H7 (cell line): ENCODE measurements at regions not wholly inside any gene's neighbourhood (a gene's known extent, or its start where the extent isn't known, plus 50 kb on each side); places are given as distances from the start of the nearest gene placed in this dataset.

ENCODE experiments used
- DNase-seq: peaks from one replicate; pipeline ENCODE4 v3.0.0; 2012
- H3K27me3 ChIP-seq: 2 replicates; pipeline ENCODE4 v1.6.0; 2011; ENCODE audit warnings: mild to moderate bottlenecking, low read length; ENCODE audit not compliant: control insufficient read depth, insufficient read depth
- H3K36me3 ChIP-seq: replicated peaks from 2 replicates; pipeline ENCODE4 v1.5.1; 2011; ENCODE audit warnings: low read length; ENCODE audit not compliant: control insufficient read depth, insufficient read depth
- H3K4me3 ChIP-seq: 2 replicates; pipeline ENCODE4 v1.5.1; 2011; ENCODE audit warnings: low read depth, mild to moderate bottlenecking, control low read depth, low read length, moderate library complexity; ENCODE audit not compliant: insufficient read depth

DNA sequence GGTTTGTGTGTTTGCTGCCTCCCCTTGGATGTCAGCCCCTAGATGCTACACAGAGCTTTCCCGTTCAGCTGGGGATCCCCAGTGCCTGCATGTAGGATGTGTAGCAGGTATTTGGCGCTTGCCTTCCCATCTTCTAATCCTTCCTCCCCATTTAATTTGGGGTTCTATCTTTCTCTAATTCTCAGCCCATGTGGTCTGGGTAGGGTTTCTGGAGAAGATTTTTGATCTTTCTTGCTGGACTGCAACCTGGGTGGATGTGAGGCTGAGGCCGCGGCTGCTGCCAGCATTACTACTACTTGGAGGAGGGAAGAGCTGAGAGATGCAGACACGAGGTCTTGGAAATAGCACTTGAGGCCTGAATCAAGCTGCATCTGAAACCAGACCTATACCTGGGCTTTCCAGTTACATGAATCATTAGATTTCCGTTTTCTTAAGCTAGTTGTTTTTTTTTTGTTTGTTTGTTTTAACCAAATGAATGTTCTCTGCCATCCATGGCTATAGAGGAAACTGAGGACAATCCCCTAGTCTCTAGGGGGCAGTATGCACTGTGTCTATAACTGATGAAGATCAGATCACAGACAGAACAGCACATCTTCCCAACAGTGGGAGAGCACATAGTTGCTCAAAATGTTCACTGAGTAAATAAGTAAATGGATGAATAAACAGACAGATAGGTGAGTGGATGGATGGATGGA, 178.6 kb downstream of the FGF18 start:
- H3K4me3 ChIP-seq, result no peak overlapping the region
- H3K36me3 ChIP-seq, result no peaks in the 10 kb centered on the region
- no peaks in the 10 kb centered on the region for H3K27me3 ChIP-seq
- DNase-seq, result peak; percentile 57

DNA sequence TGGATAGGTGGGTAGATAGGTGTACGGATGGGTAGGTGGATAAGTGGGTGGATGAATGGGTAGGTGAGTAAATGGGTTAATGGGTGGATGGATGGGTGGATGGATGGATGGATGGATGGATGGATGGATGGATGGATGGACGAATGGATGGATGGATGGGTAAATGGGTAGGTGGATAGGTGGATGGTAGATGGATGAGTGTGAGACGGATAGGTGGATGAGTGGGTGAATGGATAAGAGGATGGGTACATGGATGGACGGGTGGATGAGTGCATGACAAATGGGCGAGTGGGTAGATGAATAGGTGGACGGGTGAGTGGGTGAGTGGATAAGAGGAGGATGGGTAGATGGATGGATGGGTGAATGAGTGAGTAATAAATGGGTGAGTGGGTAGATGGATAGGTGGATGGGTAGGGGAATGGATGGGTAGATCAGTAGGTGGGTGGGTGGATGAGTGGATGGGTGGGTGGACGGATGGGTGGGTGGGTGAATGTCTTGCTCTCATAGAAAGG, 179.2 kb downstream of the FGF18 start:
- DNase-seq, result no peak
- H3K4me3 ChIP-seq, result no peak overlapping the region

DNA sequence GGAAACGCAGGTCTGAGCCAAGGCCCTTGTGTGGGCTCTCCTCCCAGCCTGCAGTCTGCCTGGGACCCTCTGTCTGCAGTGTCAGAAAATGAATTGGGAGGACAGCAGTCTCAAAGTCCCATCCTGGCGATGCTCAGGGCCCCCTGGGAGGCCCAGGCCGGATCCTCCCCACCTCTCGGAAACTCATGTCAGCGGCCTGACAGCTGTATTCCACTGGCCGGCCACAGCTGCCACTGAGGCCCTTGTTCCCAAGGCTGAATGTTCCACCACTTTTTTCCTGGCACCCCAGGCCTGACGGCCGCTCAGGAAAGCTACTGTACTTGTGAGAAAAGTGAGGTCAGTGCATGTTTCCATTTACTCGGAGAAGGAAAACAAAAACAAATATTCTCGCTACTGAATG, 180.0 kb downstream of the FGF18 start:
- H3K4me3 ChIP-seq, result no peak overlapping the region
- H3K36me3 ChIP-seq, result no peaks in the 10 kb centered on the region
- no peak for DNase-seq
- no peaks in the 10 kb centered on the region for H3K27me3 ChIP-seq

More for the DNA sequence above, 179.2 kb downstream of the FGF18 start:
- Histone ChIP-seq H3K27me3 (no peaks in the 10 kb centered on the region), H3K36me3 (no peaks in the 10 kb centered on the region)

DNA sequence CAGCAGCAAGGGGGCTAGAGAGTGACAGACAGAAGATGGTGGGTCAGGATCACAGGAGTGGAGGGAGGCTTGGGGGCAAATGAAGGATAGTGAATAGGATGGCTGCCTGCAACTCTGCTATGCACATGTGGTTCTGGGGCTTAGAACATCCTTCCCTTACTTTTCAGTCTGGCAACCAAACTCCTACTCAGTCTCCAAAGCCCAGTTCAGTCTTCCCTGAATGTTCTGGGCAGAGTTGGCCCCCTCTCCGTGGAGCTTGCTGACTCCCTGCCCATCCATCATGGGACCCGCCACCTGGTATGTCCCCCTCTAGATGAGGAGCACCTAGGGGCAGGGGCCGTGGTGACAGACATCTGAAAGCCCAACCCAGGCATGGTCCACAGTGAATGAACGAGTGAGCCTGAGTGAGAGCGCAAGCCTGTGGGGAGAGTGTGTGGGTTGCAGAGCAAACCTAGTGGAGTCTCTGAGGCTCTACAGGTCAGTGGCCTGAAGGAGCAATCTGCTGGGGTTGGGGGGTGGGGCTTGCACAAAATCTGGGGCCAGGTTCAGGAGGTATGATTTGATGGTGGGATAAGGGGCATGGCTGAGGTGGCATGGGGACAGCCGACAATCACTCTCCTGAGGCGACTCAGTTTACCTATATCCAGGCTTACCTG, 180.6 kb downstream of the FGF18 start:
- Histone ChIP-seq H3K27me3 (no peaks in the 10 kb centered on the region), H3K36me3 (no peaks in the 10 kb centered on the region), H3K4me3 (no peak overlapping the region)
- peak; percentile 56 for DNase-seq

DNA sequence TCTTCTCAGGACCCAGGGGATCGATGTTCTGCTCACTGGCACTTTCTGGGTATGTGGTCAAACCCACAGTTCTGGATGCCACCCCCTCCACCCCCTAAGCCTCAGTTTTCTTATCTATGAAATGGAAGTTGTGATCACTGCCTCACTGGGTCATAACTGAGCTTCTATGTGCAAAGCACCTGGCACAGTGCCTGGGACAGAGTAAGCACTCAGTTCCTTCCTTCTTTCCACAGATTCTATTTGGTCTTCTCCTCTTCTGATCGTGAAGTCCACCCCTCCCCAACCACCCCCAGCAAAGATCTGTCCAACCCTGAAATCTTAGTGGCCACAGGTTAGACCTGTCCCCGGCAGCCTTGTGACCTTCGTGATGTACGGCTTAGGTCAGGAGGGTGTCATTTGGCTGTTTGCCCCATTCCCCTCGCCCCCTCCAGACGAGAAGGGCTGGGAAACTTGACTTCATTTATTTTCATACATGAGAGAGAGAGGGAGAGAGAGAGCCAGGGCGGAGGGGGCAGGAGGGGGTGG, 181.4 kb downstream of the FGF18 start:
- no peak for DNase-seq
- Histone ChIP-seq H3K27me3 (no peaks in the 10 kb centered on the region), H3K36me3 (no peaks in the 10 kb centered on the region), H3K4me3 (no peak overlapping the region)

DNA sequence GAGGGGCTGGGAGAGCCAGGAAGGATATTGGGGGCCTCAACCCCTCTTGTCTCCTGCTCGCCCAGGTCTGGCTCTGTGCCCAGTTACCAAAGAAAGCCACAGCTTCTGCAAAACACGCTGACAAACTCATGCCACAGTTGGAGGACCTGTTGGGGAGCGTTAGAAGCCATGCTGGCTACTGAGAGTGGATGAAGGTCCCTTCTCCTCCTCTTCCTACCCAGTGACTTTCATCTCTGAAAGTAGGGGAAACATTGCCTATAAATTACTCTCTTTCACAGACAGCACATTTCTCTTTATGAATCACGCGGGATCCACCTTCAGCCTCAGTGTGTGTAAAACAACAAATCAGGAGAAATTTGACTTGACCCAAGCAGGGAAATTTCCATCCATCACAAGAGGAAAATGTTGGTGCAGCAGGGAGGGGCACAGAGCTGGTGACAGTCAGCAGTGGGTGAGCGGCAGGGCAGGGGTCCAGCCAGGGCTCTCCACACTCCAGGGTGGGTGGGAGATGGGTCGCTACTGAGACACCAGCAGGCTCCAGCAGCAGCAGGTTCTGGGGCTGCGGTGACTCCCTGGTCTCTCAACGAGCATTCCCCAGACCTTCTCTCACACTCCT, 181.9 kb downstream of the FGF18 start:
- H3K4me3 ChIP-seq, result no peak overlapping the region
- no peaks in the 10 kb centered on the region for H3K27me3 ChIP-seq
- no peaks in the 10 kb centered on the region for H3K36me3 ChIP-seq
- DNase-seq, result no peak

DNA sequence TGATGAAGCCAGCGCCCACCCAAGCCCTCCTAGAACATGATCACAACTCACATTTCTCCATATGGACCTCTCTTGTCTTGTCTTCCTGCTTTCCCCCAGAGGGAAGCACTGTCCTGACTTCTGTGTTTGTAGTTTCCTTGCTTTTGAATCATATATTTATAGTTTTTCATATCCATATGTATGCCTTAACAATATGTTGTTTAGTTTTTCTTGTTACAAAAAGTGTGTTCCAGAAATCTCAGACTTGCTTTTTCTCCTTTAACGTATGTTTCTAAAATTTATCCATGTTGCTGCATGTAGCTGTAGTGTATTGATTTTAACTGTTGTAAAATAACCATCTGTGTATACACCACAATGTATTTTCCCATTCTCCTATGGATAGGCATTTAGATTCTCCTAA, 182.0 kb upstream of the SMIM23 start:
- Histone ChIP-seq H3K36me3 (no peaks in the 10 kb centered on the region), H3K27me3 (no peaks in the 10 kb centered on the region), H3K4me3 (no peak overlapping the region)
- DNase-seq, result no peak

DNA sequence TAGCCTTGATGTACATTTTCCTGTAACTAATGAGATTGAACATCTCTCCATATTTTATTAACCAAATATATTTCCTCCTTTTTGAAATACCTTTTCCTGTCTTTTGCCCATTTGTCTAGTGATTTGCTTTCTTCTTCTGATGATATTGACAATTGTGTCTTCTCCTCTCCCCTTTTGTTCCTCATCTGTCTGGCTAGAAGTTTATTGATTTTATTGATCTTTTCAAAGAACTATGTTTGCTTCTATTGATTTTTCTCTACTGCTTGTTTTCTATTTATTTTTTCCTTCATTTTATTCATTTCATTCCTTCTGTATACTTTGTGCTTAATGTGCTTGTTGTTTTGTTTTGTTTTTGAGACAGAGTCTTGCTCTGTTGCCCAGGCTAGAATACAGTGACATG, 181.4 kb upstream of the SMIM23 start:
- Histone ChIP-seq H3K36me3 (no peaks in the 10 kb centered on the region), H3K27me3 (no peaks in the 10 kb centered on the region), H3K4me3 (no peak overlapping the region)
- DNase-seq, result no peak

DNA sequence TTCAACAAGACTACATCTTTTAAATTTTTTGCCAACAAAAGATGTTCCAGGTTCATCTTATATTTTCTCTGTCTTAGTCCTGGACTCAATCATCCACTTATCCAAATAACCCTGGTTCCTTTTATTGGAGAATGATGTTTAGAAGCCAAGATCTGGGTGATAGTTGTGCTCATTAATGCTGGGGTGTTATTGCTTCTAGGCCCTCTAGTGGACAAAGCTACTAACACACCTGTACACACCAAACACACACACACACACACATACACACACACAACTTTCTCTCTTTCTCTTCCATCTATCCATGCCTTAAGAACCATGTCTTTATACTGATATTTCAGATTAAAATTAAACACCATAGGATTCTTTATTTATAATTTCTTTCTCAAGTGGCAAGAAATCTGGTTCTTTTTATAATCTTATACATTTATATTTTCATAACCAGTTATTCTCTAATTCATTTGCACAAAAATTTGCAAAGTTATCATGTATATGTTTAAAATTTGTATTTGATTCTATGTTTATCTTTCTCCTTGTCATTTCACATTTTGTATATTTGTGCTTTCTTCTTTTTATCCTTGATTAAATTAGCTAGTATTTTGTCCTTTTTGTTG, 179.1 kb upstream of the SMIM23 start:
- H3K4me3 ChIP-seq, result no peak overlapping the region
- DNase-seq, result no peak
- H3K27me3 ChIP-seq, result no peaks in the 10 kb centered on the region
- no peaks in the 10 kb centered on the region for H3K36me3 ChIP-seq

DNA sequence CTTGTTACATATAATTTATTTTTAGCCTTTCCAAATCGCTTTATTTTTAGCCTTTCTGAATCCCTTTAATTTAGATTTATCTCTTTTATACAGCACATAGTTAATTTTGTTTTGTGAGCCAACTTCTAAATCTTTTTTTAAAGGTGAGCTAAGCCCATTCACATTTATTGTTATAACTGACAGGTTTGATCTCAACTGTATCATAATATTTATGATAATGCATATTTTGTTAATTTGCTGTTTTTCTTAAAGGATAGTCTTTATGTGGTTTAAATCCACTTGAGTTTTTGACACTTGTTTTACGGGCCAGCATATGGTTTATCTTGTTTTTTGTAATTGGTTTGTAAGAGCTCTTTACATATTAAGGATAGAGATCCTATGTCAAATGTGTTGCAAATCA, 177.8 kb upstream of the SMIM23 start:
- Histone ChIP-seq H3K36me3 (no peaks in the 10 kb centered on the region), H3K27me3 (no peaks in the 10 kb centered on the region), H3K4me3 (no peak overlapping the region)
- no peak for DNase-seq

DNA sequence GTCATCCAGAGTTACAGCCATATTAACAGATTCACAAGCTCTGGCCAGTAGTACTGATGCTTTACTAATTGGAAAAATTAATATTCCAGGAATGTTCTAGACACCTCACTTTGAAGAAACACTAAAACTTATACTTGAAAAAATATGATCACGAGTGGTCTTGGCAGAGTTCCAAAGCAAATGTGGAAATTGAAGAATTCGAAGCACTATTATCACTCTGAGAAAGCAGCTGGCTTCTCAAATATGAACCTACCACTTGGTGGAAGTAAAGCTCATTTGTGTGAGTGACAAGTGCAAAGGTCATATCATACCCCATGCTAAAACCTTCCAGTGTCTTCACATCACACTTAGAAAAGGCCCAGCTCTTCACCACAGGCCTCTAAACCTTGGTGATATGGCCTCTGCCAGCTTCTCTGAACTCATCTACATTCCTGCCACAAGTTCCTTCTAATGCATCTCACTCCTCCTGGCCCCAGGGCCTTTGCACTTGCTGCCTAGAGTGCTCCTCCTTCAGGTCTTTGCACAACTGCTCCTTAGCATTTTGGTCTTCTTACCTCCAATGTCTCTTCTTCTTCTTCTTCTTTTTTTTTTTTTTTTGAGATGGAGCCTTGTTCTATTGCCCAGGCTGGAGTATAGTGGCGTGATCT, 175.7 kb upstream of the SMIM23 start:
- H3K4me3 ChIP-seq, result no peak overlapping the region
- H3K36me3 ChIP-seq, result no peaks in the 10 kb centered on the region
- no peak for DNase-seq
- no peaks in the 10 kb centered on the region for H3K27me3 ChIP-seq

DNA sequence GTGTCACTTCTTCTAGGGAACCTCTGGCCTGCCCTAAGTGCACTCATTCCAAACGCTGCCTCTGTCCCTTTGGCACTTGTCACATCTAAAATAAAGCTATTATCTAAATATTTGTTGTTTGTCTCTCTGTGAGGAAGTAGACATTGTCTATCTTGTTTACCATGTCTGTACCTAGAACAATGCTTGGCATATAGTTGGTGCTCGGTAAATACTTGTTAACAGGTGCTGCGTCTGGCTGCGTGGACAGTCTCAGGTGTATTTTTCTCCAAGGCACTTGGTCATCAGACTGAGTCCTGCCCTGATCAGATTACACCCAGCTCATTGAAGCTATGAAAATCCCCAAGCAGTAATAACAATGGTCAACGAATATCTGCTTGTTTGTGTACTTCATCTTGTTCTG, 174.9 kb upstream of the SMIM23 start:
- Histone ChIP-seq H3K27me3 (peaks cover 2% of the 10 kb centered on the region; the same call in 1 of the 2 replicates), H3K4me3 (no peak overlapping the region), H3K36me3 (no peaks in the 10 kb centered on the region)
- no peak for DNase-seq

DNA sequence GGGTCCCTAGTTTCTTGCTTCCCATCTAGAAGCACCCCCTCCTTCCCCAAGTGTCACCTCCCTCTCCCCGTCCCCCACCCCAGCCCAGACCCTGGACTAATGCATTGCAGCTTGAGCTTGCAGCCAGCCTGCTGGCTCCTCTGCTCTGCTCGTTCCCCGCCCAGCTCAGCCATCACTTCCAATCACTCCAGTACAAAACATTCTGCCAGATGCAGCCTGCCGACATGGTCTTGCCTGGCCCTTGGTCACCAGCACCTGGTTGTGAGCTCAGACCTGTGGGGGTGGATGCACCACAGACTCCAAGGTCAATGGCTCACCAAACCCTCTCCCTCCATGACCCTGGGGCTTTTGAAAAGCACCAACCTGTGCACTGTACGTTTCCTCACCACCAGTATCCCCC, 172.9 kb upstream of the SMIM23 start:
- no peak for DNase-seq
- Histone ChIP-seq H3K4me3 (no peak overlapping the region), H3K27me3 (peaks cover 8% of the 10 kb centered on the region), H3K36me3 (no peaks in the 10 kb centered on the region)

DNA sequence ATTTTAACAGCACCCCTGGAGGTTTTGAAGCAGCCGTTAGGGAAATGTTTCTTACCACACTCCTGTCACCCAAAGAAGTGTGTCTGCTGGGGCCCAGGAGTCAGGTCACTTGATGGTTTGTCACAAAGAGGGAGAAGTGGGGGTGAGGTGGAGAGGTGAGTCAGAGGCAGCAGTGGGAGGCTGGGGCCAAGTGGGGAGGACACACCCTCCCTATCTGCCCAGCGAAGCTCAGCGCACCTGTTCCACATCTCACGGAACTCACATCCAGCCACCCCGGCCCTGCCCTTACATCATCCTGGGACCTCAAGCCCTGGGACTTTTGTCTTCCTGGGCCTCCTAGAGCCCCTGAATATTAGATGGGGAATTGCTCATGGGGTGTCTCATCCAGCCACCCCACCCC, 171.1 kb upstream of the SMIM23 start:
- Histone ChIP-seq H3K4me3 (no peak overlapping the region), H3K36me3 (no peaks in the 10 kb centered on the region), H3K27me3 (peaks cover 9% of the 10 kb centered on the region)
- DNase-seq, result no peak
